Activated CD8-positive, alpha-beta T cell treated with anti-CD3 and anti-CD28 coated beads for 36 hours (primary cell): ENCODE measurements at regions not wholly inside any gene's neighbourhood (a gene's known extent, or its start where the extent isn't known, plus 50 kb on each side); places are given as distances from the start of the nearest gene placed in this dataset.

Experiments used
- ATAC-seq: fragments of 200-7000 bp; cut with Tn5 transposase; one replicate; pipeline ENCODE4 v1.10.0; 2021; ENCODE audit warnings: mild to moderate bottlenecking, moderate library complexity
- CTCF ChIA-PET: fragments of 350-600 bp; sonication (Branson Sonifier 250); formaldehyde crosslinking; loops from one replicate; lab custom pipeline; 2021; ENCODE audit warnings: antibody characterized with exemption; lab: Charles Lee
- POLR2A ChIA-PET: fragments of 350-600 bp; sonication (Branson Sonifier 250); formaldehyde crosslinking; loops from one replicate; lab custom pipeline; 2021; ENCODE audit warnings: antibody characterized with exemption; lab: Charles Lee
- DNase-seq: peaks from one replicate; pipeline ENCODE4 v3.0.0-alpha.2; 2020
- H3K27ac Mint-ChIP-seq: one replicate; pipeline ENCODE4 v1.8.0; 2021; ENCODE audit warnings: mild to moderate bottlenecking, mixed read lengths
- H3K27me3 Mint-ChIP-seq: one replicate; pipeline ENCODE4 v1.8.0; 2021; ENCODE audit warnings: mixed read lengths
- H3K36me3 Mint-ChIP-seq: one replicate; pipeline ENCODE4 v1.8.0; 2021; ENCODE audit warnings: low read depth, mixed read lengths
- H3K4me1 Mint-ChIP-seq: one replicate; pipeline ENCODE4 v1.8.0; 2021; ENCODE audit warnings: low read depth, mixed read lengths
- H3K4me3 Mint-ChIP-seq: one replicate; pipeline ENCODE4 v1.8.0; 2021; ENCODE audit warnings: mild to moderate bottlenecking, moderate library complexity, mixed read lengths
- H3K9me3 Mint-ChIP-seq: one replicate; pipeline ENCODE4 v1.8.0; 2021; ENCODE audit warnings: mixed read lengths
- CTCF ChIP-seq: fragments of 200-600 bp; IDR thresholded peaks from one replicate; pipeline ENCODE4 v1.8.0; 2022; ENCODE audit warnings: antibody characterized with exemption, mild to moderate bottlenecking
- intact Hi-C: fragments of 100-400 bp; cut with micrococcal nuclease; formaldehyde crosslinking; loops from one replicate; pipeline ENCODE4 v1.10.0; 2022

- Mint-ChIP-seq H3K9me3 (no peaks in the 10 kb centered on the region), H3K4me1 (no peaks in the 10 kb centered on the region), H3K4me3 (no peak overlapping the region), H3K27me3 (peaks cover 4% of the 10 kb centered on the region), H3K36me3 (no peaks in the 10 kb centered on the region), H3K27ac (no peak overlapping the region)
- POLR2A ChIA-PET, result no interaction called here
- intact Hi-C loops, result no loop called here
- DNase-seq, result no peak
- ATAC-seq, result no peak
- CTCF ChIA-PET, result no interaction called here
- no peak for TF ChIP-seq CTCF
These were observed 167.6 kb upstream of the TNP1 start for GRCh38 chr2:217027414-217027813.

GRCh38 chr2:217026569-217026968 lies 166.7 kb upstream of the TNP1 start:
- DNase-seq (no peak), ATAC-seq (no peak)
- ChIA-PET POLR2A (no interaction called here), CTCF (no interaction called here)
- H3K9me3 Mint-ChIP-seq, result no peaks in the 10 kb centered on the region
- H3K27me3 Mint-ChIP-seq, result peaks cover 4% of the 10 kb centered on the region
- TF ChIP-seq CTCF, result no peak
- intact Hi-C loops, result no loop called here
- H3K4me1 Mint-ChIP-seq, result no peaks in the 10 kb centered on the region
- H3K4me3 Mint-ChIP-seq, result no peak overlapping the region
- no peak overlapping the region for H3K27ac Mint-ChIP-seq
- no peaks in the 10 kb centered on the region for H3K36me3 Mint-ChIP-seq

- H3K9me3 Mint-ChIP-seq, result no peaks in the 10 kb centered on the region
- ChIA-PET POLR2A (interaction anchor here (0.7 kb wide), 1 partner anchor 11 kb away, joined by 3 read pairs; no protein-coding TSS in a partner anchor), CTCF (no interaction called here)
- intact Hi-C loops, result no loop called here
- ATAC-seq, result no peak
- DNase-seq, result no peak
- H3K4me1 Mint-ChIP-seq, result no peaks in the 10 kb centered on the region
- no peak for TF ChIP-seq CTCF
- H3K27me3 Mint-ChIP-seq, result peaks cover 4% of the 10 kb centered on the region
- no peak overlapping the region for H3K27ac Mint-ChIP-seq
- no peaks in the 10 kb centered on the region for H3K36me3 Mint-ChIP-seq
- no peak overlapping the region for H3K4me3 Mint-ChIP-seq
These were observed 166.3 kb upstream of the TNP1 start for GRCh38 chr2:217026161-217026560.

- H3K4me3 Mint-ChIP-seq, result no peak overlapping the region
- ChIA-PET POLR2A (no interaction called here), CTCF (no interaction called here)
- H3K36me3 Mint-ChIP-seq, result no peaks in the 10 kb centered on the region
- no peak for DNase-seq
- peaks cover under 1% of the 10 kb centered on the region for H3K27me3 Mint-ChIP-seq
- H3K4me1 Mint-ChIP-seq, result no peaks in the 10 kb centered on the region
- no peak for TF ChIP-seq CTCF
- peaks cover 1% of the 10 kb centered on the region for H3K9me3 Mint-ChIP-seq
- intact Hi-C loops, result no loop called here
- ATAC-seq, result no peak
- H3K27ac Mint-ChIP-seq, result no peak overlapping the region
These were observed 163.7 kb upstream of the TNP1 start for GRCh38 chr2:217023611-217024010.

GRCh38 chr2:217017456-217018252 lies 157.8 kb upstream of the TNP1 start:
- H3K4me3 Mint-ChIP-seq, result no peak overlapping the region
- peaks cover 24% of the 10 kb centered on the region for H3K27me3 Mint-ChIP-seq
- ChIA-PET POLR2A (no interaction called here), CTCF (no interaction called here)
- intact Hi-C loops, result no loop called here
- peaks cover 2% of the 10 kb centered on the region for H3K9me3 Mint-ChIP-seq
- ATAC-seq, result no peak
- H3K4me1 Mint-ChIP-seq, result no peaks in the 10 kb centered on the region
- TF ChIP-seq CTCF, result no peak
- no peaks in the 10 kb centered on the region for H3K36me3 Mint-ChIP-seq
- H3K27ac Mint-ChIP-seq, result no peak overlapping the region
- DNase-seq, result no peak
